HG02884 (cell line): ENCODE measurements at regions not wholly inside any gene's neighbourhood (a gene's known extent, or its start where the extent isn't known, plus 50 kb on each side); places are given as distances from the start of the nearest gene placed in this dataset.

Source experiments
- ATAC-seq: cut with Tn5 transposase; IDR thresholded peaks from one replicate; pipeline ENCODE4 v1.9.1; 2021; ENCODE audit warnings: mild to moderate bottlenecking, moderate library complexity; ENCODE audit not compliant: unreplicated experiment

DNA sequence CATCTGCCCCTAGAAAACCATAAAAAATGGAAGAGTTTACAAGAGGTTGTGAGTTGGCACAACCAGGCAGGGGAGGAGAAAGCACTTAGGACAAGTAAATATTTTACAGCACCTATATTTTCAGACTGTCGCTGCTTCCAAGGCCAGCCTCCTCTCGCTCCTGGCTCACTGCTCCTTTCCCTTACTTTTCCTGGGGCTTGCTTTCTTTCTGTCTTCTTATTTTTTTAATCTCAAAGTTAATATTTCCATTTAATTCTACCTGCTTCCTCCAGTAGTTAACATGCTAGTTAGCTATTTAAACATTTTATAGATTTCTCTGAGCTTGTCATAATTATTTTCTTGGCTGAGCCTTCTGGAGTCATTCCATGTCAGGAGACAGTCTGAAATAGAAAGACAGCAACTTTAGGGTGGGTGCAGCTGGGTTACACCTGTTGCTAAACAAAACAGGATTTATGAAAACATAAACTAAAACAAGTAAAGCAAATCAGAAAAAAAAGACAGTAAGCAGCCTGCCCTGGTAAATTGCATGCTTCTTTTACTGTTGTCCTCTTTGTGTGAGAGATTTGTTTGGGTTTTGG, 330.1 kb downstream of the DLEU7 start:
- no peak for ATAC-seq

DNA sequence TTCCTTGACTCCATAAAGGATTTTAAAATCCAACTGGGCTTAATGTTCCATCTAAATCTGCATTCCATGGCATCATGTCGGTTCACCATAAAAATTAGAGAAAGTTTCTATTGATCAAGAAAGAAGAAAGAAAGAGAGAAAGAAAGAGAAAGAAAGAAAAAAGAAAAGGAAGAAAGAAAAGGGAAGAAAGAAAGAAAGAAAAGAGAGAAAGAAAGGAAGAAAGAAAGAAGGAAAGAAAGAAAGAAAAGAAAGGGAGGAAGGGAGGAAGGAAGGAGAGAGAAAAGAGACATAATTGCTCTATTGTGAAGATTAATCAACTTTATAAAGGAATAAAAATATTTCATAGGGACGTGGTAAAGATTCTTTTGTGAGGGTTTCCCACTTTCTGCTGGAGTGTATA, 329.2 kb downstream of the DLEU7 start:
- no peak for ATAC-seq

DNA sequence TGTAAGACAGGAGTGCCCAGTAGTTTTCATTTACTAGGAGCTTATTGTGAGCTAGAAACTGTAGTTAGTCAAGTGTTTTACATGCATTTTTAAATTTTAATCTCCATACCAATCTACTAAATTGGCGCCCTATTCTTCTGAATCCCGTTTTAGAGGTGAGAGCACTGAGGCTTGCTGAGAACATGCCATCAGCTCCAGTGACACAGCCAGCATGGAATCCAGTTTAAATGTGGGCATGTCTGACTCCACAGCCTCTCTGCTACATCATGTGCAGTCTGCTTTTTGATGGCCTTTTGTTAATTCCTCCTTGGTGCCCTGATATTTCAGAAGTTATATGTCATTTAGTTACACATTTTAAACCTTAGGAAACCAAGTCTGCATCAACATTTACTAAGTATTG, 325.4 kb downstream of the DLEU7 start:
- no peak for ATAC-seq

DNA sequence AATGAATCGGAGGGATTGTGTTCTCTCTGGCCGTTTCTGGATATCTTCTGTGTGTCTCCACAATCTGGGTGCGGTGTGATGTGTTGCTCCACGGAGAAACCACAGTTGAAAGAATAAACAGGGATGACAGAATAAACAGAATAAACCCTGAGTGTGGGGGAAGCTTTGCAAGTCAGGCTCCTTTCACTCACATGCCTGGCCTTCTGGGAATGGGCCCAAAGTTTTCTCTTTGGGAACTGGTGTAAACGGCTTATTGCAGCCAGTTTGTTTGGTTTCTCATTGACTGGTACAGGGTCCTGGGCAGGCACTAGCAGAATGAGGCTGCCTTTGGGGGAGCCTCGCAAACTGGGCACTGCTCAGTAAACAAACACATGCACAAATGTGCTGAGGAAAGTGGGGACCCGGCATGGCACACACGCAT, 324.7 kb downstream of the DLEU7 start:
- no peak for ATAC-seq

DNA sequence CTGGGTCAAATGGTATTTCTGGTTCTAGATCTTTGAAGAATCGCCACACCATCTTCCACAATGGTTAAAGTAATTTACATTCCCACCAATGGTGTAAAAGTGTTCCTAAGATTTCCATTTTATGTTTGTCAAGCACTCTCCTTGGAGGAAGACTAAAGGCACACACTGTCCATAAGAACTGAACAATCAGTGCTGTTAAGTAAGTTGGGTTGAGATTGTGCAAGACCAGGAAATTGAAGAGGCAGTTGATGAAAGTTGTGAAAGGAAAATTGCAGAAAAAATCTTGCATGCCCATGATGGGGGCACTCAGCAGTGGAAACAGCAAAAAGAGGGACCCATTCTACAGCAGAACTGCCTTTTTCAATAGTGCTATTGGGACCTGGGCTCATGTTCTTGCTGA, 323.6 kb downstream of the DLEU7 start:
- ATAC-seq = no peak

DNA sequence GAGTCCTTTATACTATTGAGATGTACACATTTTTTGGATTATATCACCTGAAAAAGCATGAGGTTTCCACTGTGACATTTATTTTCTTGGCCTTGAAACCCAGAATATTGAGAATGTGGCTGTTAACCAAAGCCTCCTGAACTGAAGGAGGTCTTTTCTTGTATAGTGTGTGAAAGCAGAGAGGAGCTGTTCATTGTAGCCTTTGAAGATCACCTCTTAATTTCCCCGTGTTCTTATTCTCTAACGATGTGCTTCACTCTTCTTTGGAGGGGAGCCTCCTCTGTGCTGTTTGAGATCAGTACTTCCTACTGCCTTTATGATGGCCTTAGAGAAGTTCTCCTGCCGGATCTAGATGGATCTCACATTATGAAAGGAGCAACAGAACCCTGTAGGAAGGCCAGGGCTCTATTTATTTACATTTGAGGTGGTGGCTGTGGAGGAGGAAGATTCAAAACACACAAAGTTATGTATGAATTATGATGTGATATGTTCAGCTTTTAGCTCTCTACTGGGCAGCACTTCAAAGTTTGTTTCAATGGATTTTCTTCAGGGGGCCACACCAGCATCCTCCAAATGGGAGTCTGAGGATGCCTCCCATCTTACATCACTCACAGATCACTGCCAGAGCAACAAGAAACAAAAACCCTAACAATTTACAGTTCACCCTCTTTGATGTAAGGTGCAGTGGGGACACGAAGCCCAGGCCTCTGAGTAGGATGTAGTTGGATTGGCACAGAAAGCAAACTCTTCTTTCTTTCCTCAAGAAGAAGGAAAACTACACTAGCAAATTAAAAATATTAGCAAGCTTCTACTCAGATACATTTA, 322.3 kb downstream of the DLEU7 start:
- no peak for ATAC-seq

DNA sequence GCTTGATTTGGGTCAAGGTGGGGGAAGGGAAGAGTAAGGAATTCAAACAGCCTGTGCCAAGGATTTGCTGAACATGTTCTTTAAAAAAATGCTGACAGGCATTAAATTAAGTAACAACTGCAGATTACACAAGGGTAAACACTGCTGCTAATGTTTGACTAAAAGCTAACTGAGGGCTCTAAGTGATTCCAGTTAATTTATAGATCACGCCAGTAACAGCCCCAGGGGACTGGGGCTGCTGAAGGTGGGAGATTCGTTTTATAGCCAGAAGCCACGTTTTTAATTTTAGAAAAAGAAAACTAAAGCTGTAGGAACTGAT, 321.7 kb downstream of the DLEU7 start:
- ATAC-seq = no peak

DNA sequence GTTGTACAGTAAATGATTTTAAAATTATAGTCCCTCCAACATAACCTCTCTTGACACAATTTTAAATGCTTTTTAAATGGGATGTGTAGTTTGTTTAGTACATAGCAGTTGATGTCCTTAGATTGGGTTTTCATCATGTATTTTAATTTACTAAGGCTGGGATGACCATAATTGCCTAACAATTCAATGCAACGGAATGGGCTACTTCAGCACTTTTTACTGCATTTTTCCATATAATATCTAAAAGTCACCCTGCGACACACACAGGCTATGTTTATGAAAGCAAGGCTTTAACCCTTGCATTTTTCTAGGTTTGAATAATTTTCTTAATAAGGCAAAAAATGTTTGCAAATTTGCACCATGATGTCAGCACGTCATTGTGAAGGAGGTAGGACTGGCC, 321.0 kb downstream of the DLEU7 start:
- ATAC-seq = no peak

DNA sequence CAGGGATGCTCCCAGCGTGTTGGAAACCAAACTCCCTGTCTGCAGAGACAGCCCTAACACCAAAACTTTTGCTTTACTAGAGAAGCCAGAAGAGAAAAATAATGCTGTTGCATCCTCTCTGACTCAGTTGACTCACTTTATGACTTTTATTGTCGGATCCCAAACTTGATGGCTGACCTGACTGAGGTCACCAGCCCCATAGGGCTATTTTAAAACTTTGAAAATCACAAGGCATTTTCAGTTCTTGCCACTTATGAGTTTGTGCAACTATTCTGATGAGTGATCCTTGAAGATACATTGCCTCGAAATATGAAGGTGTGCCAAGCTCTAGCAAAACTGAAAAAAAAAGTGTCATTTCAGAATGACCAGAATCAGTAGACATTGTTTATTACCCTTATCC, 320.2 kb downstream of the DLEU7 start:
- no peak for ATAC-seq

DNA sequence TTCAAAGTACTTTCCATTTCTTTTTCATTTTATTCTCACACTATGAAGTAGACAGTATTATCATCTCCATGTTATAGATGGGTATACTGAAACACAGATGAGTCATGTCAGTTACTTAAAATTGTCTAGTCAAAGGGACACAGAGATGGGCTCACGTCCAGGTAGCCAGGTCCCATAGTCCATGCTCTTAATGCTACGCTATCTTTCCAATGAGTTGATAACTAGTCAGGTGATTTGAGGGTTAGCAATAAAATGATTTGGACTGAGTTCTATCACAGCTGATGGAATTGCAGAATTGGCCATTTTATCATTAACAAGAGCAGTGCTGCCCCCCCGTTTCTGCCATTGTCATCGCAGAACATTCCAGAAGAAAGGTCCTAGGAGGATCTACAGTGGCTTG, 318.9 kb downstream of the DLEU7 start:
- no peak for ATAC-seq

DNA sequence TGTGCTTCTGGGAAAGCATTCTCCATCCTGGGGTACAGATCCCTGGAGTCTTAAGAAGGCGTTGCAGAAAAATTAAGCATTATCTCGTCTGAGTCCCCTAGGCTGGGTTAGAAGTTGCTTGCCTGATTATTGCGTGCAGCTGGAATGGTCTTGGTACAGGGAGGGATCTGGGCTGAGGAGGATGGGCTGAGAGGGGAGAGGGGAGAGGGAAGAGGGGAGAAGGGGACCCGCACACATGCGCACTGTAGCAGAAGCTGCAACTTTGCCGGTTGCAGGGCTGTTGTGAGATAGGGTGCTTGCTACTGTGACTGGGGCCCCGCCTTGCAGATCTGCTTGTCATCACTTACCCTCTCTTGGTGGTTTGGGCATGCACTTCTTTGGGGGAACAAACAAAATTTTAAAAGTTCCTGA, 316.8 kb downstream of the DLEU7 start:
- no peak for ATAC-seq

DNA sequence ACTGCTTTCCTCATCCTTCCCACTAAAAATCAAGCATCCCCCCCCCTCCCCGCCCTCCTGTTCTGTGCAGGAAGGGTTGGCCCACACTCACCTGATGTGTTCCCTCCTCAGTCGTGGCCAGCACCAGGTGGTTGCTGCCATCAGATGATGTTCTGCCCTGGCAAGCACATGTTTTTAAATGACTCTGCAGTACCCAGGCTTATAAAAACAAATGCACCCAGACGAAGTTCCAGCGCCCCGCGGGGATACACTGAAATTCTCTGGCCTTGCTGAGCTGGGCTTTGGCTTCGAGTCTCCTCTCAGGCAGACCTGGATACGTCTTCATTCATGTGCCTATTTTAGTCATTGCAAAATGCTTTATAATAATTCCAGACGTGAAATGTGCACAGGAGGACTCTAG, 316.3 kb downstream of the DLEU7 start:
- ATAC-seq = no peak

DNA sequence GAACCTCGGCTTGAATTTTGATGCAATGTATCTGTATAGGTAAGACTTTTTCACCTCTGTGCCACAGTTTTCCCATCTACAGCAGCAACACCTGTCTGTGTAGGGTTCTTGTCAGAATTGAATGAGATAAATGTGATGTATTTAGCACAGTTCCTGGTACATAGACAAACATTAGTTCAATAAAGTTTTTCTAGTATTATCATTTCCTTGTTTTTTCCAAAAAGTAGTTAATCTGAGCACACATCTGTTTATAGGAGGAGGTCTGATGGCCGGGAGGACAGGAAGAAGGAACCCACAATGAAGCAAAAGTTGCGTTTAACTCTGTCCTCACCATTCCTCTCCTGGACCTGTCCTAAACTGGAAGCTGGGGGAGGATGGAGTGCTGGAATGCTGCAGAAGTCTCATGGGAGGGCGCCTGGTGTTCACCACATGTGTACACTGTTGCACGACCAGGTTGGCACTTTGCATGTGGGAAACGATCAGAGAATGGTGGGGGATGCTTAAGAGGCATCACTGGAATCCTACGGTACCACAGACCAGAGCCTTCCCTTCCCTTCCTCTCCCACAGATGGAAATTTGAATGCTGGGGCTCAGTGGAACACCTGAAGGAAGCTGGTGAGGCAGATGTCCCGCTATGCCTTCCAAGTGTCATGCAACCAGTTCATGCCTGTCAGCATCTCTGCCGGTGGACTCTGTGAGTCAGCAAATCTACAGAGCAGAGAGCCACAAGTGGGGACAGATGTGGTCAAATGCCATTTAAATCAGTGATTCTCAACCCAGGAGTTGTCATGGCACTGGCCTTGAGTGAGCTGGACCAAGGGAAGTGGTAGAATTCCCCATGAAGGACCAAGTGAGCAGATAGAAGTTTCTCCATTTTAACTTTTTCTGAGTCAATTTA, 315.6 kb downstream of the DLEU7 start:
- ATAC-seq = no peak

DNA sequence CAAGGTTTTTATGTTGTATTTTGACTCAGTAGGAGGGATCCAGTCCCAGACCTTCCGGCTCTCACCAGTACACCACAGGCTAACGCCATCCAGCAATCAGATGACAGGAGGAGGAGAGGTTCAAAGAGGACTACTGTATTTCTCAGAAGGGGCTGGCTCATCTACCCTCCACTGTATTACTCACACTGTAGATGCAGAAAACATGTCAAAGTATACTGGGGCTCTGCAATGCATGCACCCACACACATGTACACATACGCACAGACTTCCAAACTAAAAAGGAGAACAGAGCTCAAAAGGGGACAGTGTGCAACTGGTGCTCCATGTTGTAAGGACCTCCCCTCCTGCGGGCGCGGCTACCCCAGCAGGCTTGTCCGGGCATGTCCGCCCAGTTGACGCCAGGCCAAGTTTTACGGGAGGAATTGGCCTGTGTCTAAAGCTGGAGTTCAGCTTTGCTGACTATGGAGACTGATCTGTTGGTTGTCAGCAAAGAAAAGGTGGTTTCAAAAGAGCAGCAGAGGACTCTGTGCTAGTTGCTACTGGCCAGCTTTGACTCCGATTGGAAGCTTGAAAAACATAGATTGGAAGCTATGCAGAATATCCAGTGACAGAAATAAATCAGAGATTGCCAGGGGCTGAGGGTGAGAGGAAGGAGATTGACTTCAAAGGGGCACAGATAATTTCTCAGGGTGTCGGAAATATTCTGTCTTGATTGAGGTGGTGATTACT, 314.2 kb downstream of the DLEU7 start:
- no peak for ATAC-seq

DNA sequence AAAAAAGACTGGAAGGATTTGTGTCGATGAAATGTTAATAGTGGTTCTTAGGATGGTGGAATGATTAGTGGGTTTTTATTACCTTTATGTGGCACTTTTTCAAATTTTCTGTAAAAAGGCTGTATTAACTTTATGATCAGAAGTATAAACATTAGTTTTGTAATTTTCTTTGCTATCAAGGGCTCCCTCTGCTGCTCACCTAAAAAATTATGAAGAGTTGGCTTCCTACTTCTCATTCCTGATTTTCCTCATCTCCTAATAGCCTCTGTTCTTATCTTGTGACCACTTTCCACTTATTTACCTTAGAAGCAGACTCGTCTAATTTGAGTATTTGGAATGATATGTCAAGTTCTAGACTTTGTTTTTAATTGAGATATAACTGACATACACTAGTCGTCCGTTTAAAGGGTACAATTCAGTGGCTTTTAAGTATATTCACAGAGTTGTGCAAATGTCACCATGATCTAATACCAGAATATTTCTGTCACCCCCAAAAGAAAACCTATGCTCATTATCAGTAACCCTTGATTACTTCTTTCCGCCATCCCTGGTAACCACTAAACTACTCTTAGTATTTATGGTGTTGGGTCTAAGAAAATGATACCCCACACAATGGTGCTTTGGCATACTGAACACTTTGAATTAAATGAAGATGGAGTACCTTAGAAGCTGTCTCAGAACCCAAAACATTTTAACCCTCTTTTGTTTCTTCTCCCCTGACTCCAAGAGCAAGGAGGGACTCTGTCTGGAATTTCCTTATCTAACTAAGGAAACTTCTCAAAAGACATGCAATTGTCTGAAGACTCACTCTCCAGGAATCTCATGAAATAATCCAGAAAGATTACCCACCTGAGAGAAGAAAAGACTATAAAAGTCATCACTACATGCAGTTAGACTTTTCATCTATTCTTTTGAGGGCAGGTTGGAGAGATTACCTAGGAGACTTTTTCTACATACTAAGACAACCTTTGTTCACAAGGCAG, 311.3 kb downstream of the DLEU7 start:
- ATAC-seq = no peak

DNA sequence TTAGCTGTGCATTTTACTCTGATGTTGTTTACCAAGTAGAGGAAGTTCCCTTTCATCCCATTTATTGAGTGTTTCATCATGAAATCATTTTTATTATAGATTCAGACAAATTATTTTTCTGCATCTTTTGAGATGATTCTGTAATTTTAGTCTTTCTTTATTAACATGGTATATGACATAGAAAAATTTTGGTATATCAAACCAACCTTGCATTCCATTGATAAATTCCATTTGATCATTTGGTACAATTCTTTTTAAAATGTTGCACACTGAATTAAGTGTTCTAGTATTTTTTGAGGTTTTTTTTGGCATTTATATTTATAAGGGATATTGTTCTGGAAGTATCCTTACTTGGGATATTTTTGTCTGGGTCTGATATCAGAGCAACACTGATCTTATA, 308.4 kb downstream of the DLEU7 start:
- no peak for ATAC-seq

DNA sequence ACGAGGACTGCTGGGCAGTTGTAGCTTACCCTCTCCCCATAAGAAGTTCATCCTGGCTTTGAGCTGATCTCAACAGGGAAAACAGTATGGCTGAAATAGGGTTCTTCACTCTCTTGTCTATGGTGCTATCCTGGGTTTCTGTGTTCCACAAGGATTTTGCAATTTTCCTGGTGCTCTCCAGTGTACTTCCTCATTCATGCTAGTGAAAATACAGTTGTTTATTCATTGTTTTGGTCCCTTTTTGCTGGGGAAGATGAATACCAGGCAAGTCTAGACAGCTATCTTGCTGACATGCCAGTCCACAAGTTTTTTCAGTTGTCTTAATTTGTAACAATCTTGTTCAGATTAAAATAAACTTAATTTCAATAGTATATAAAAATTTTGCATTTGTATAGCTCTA, 306.5 kb downstream of the DLEU7 start:
- ATAC-seq = no peak

DNA sequence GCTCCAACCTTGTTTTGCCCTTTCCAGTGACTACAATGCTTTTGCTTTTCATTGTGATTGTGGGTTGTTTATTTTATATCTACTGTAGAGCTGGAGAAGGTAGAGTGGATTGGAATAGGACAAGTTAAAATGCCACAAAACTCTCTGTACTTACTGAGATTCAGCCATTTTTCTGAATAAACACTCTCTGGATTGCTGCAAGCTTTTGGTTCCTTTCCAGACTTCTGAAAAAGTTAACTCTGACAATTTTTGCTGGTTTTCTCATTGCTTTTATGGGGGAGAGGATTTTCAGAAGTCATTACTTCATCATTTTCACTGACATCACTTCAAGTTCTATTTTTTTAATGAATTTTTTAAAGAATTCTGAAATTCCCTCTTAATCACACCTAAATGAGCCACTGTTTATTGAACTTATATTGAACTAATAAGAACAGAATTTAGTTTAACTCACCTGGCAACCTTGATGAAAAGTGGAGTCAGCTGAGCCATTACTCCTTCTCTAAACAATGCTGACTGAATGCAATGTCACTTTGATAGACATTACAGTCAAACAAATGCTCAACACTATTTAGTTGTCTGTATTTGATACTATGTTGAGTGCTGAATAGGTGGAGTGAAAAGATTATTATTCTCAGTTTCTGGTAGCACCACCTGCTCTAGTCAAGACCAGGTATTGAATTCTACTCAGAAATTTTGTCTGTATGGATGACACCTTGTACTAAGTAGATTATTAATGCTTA, 303.5 kb downstream of the DLEU7 start:
- no peak for ATAC-seq

DNA sequence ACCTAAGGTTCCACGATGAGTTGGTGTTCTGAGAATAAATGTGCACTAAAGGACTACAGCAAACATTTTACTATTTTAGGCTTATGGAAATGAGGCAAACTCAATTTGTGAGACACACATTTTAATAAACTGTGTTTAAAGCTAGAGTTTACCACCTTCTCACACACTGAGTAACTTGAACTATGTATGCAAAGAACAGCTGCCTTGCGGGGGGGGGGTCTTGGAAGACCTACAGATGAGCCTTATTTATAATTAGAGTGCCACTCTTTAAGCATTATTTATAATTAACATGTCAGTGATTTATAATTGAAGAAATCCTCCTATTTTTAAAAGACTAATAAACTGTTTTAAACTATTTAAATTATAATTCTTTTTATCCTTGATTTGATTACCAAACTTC, 300.4 kb downstream of the DLEU7 start:
- ATAC-seq = no peak
